DND-41 (cell line): ENCODE measurements at regions not wholly inside any gene's neighbourhood (a gene's known extent, or its start where the extent isn't known, plus 50 kb on each side); places are given as distances from the start of the nearest gene placed in this dataset.
A peak's percentile ranks its signal among the peaks of the same experiment; 100 is the strongest.

Experiments
- ATAC-seq: fragments of 200-7000 bp; cut with Tn5 transposase; 3 replicates; pipeline ENCODE4 v1.9.1; 2021; ENCODE audit warnings: low read depth; ENCODE audit not compliant: insufficient read depth
- DNase-seq: peaks from one replicate; pipeline ENCODE4 v3.0.0-alpha.2; 2020
- H2AFZ ChIP-seq: 2 replicates; pipeline ENCODE4 v1.6.0; 2012; ENCODE audit warnings: low read depth, low read length
- H3K27ac ChIP-seq: 2 replicates; pipeline ENCODE4 v1.5.1; 2012; ENCODE audit warnings: low read length, inconsistent platforms
- H3K27me3 ChIP-seq: fragments of 200-600 bp; sonication (generic); 2 replicates; pipeline ENCODE4 v1.6.0; 2012; ENCODE audit warnings: low read length, mild to moderate bottlenecking, inconsistent platforms; ENCODE audit not compliant: insufficient read depth, poor library complexity
- H3K36me3 ChIP-seq: 2 replicates; pipeline ENCODE4 v1.5.1; 2012; ENCODE audit warnings: low read length, inconsistent platforms; ENCODE audit not compliant: insufficient read depth
- H3K4me1 ChIP-seq: 2 replicates; pipeline ENCODE4 v1.5.1; 2012; ENCODE audit warnings: mild to moderate bottlenecking, low read length; ENCODE audit not compliant: insufficient read depth
- H3K4me2 ChIP-seq: 2 replicates; pipeline ENCODE4 v1.6.0; 2012; ENCODE audit warnings: mild to moderate bottlenecking, moderate library complexity, low read length, inconsistent platforms; ENCODE audit not compliant: insufficient read depth
- H3K4me3 ChIP-seq, 2 experiments: fragments of 200-600 bp in 1 of 2; shearing (Covaris generic) in 1 of 2; 2 replicates each; pipeline ENCODE4 v1.5.1; 2012 to 2016; ENCODE audit warnings: inconsistent platforms in 2 of 2, low read length in 2 of 2, mild to moderate bottlenecking in 2 of 2, low read depth in 1 of 2, moderate library complexity in 1 of 2
- H3K79me2 ChIP-seq: 2 replicates; pipeline ENCODE4 v1.6.0; 2012; ENCODE audit warnings: low read length, inconsistent platforms; ENCODE audit not compliant: insufficient read depth
- H3K9ac ChIP-seq: 2 replicates; pipeline ENCODE4 v1.6.0; 2012; ENCODE audit warnings: low read depth, mild to moderate bottlenecking, inconsistent platforms, low read length, moderate library complexity
- H3K9me3 ChIP-seq: 2 replicates; pipeline ENCODE4 v1.5.1; 2012; ENCODE audit warnings: low read length, moderate library complexity, mild to moderate bottlenecking, inconsistent platforms; ENCODE audit not compliant: insufficient read depth, severe bottlenecking
- H4K20me1 ChIP-seq: 2 replicates; pipeline ENCODE4 v1.6.0; 2012; ENCODE audit warnings: low read length; ENCODE audit not compliant: insufficient read depth
- EZH2 ChIP-seq: IDR thresholded peaks from 3 replicates; pipeline ENCODE4 v1.6.1; 2012; ENCODE audit warnings: borderline replicate concordance, low read depth, mild to moderate bottlenecking, moderate library complexity, low read length, inconsistent platforms; ENCODE audit not compliant: severe bottlenecking
- TF ChIP-seq, protein P1 (sequence below): IDR thresholded peaks from 2 replicates; pipeline ENCODE4 v1.5.1; 2012; ENCODE audit warnings: borderline replicate concordance, low read length, moderate library complexity, mild to moderate bottlenecking; ENCODE audit not compliant: poor library complexity, severe bottlenecking; ENCODE audit errors: extremely low read depth

DNA sequence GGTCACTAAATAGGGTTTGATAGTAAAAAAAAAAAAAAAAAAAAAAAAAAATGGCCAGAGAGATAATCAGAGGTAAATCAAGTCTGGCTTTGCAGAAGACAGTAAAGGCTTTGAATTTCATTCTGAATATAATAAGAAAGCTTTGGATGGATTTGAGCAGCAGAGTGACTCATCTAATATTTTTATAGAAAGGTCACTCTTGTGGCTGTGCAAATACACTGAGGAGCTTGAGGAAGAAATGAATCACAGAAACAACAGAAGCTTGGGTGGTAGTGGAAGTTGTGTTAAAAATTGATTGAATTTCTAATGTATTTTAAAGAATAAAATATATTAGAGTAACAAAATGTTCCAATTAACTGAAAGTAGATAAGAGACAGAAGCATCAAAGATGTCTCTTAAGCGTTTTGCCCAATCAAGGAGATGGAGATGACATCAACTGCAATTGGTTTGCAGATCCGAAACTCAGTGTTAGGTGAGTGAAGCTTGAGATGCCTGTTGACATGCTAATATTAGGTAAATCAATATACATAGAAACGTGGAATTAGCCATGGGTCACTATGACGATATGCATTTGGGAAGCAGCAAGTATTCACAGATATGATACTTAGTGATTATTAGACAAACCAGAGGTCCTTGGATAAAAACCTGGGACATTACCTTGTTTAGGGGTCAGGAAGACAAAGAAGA, 280.5 kb downstream of the GPM6A start:
- H4K20me1 ChIP-seq = no peaks in the 10 kb centered on the region
- H3K27me3 ChIP-seq = no peaks in the 10 kb centered on the region
- H2AFZ ChIP-seq = no peak overlapping the region
- ATAC-seq = no peak
- no peak overlapping the region for H3K4me2 ChIP-seq
- no peak for DNase-seq
- H3K79me2 ChIP-seq = no peaks in the 10 kb centered on the region
- no peak overlapping the region for H3K9ac ChIP-seq
- H3K27ac ChIP-seq = no peak overlapping the region
- H3K36me3 ChIP-seq = no peaks in the 10 kb centered on the region
- H3K4me3 ChIP-seq = no peak overlapping the region
- TF ChIP-seq, protein P1, sequence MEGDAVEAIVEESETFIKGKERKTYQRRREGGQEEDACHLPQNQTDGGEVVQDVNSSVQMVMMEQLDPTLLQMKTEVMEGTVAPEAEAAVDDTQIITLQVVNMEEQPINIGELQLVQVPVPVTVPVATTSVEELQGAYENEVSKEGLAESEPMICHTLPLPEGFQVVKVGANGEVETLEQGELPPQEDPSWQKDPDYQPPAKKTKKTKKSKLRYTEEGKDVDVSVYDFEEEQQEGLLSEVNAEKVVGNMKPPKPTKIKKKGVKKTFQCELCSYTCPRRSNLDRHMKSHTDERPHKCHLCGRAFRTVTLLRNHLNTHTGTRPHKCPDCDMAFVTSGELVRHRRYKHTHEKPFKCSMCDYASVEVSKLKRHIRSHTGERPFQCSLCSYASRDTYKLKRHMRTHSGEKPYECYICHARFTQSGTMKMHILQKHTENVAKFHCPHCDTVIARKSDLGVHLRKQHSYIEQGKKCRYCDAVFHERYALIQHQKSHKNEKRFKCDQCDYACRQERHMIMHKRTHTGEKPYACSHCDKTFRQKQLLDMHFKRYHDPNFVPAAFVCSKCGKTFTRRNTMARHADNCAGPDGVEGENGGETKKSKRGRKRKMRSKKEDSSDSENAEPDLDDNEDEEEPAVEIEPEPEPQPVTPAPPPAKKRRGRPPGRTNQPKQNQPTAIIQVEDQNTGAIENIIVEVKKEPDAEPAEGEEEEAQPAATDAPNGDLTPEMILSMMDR = no peak
- no peak for TF ChIP-seq EZH2
- no peaks in the 10 kb centered on the region for H3K9me3 ChIP-seq
- no peaks in the 10 kb centered on the region for H3K4me1 ChIP-seq

DNA sequence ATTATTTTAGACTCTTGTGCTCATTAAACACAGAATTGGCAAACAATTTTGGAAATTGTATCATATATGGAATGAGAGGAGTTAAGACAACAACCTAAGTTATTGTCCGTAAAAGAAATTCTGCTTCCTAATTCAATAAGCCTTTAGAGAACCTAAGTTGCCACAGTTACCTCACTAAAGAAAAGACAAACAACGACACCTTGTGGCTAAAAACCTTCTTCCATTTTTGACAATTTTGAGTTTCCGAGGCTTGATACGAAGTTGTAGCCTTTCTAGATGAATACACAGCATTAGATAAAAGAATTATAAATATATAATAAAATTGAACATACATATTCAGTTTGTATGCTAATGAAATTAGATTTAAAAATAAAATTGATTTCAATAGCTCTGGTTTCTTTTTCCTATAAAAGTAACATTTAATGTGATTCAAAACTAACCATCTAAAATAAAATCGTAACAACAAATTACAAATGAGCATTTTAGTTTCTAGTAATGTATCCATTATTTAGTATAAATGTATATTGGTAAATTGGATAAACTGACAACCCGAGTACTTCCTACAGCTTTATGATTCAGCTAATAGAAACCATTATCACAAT, 275.1 kb downstream of the GPM6A start:
- Histone ChIP-seq H3K36me3 (no peaks in the 10 kb centered on the region), H3K4me1 (no peaks in the 10 kb centered on the region), H4K20me1 (no peaks in the 10 kb centered on the region), H3K4me2 (no peak overlapping the region), H3K79me2 (no peaks in the 10 kb centered on the region), H3K27me3 (no peaks in the 10 kb centered on the region), H3K27ac (no peak overlapping the region), H2AFZ (no peak overlapping the region), H3K9ac (no peak overlapping the region), H3K4me3 (no peak overlapping the region), H3K9me3 (no peaks in the 10 kb centered on the region)
- ATAC-seq (no peak), DNase-seq (no peak)
- no peak for TF ChIP-seq EZH2
- TF ChIP-seq, protein P1 = peak; percentile 42

DNA sequence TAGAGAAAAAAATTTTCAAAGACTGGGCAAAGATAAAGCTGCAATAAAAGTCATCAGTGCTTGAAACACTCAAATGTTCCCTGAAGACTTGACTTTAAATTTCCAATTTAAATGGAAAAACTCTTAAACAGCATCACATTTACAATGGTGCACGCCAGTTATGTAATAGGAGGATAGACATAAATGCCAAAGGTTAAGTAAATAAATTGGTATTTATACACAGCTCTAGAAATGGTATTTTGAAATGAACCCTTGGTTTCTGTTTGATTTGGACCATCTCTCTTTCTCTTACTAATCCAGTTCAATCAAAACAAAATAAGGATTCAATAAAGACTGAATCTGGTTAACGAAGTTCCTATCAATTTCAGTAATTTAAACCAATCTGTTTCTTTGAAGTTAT, 272.6 kb downstream of the GPM6A start:
- H3K4me1 ChIP-seq = no peaks in the 10 kb centered on the region
- no peak overlapping the region for H3K27ac ChIP-seq
- TF ChIP-seq, protein P1 = no peak
- no peak for TF ChIP-seq EZH2
- H3K79me2 ChIP-seq = no peaks in the 10 kb centered on the region
- DNase-seq (no peak), ATAC-seq (no peak)
- H3K36me3 ChIP-seq = no peaks in the 10 kb centered on the region
- H3K4me2 ChIP-seq = no peak overlapping the region
- no peaks in the 10 kb centered on the region for H3K27me3 ChIP-seq
- H4K20me1 ChIP-seq = no peaks in the 10 kb centered on the region
- no peak overlapping the region for H2AFZ ChIP-seq
- H3K9ac ChIP-seq = no peak overlapping the region
- no peaks in the 10 kb centered on the region for H3K9me3 ChIP-seq
- H3K4me3 ChIP-seq = no peak overlapping the region
